PFSK-1 (cell line): ENCODE measurements at regions not wholly inside any gene's neighbourhood (a gene's known extent, or its start where the extent isn't known, plus 50 kb on each side); places are given as distances from the start of the nearest gene placed in this dataset.

Experiments used
- FOXP2 ChIP-seq: optimal IDR thresholded peaks from 2 replicates; pipeline ENCODE3; 2011; ENCODE audit warnings: borderline replicate concordance, control low read depth, inconsistent platforms; ENCODE audit not compliant: insufficient read depth; ENCODE audit errors: extremely low read length, extremely low read depth
- POLR2AphosphoS5 ChIP-seq: IDR thresholded peaks from 2 replicates; pipeline ENCODE4 v1.6.1; 2012; ENCODE audit warnings: low read depth, mild to moderate bottlenecking, control low read depth, low read length, moderate library complexity
- SIN3A ChIP-seq: IDR thresholded peaks from 2 replicates; pipeline ENCODE4 v1.6.1; 2012; ENCODE audit warnings: mild to moderate bottlenecking, low read length, moderate library complexity, borderline replicate concordance; ENCODE audit not compliant: insufficient read depth
- TAF1 ChIP-seq: IDR thresholded peaks from 2 replicates; pipeline ENCODE4 v1.6.1; 2012; ENCODE audit warnings: low read length, control low read depth, borderline replicate concordance; ENCODE audit not compliant: insufficient read depth
- TF ChIP-seq, protein P1 (sequence below), 2 experiments: IDR thresholded peaks; 2 replicates each; pipeline versions ENCODE4 v1.6.1 to v1.8.0; 2011 to 2012; ENCODE audit warnings: low read depth in 2 of 2, low read length in 2 of 2, control low read depth in 1 of 2, inconsistent platforms in 1 of 2, mild to moderate bottlenecking in 1 of 2, moderate library complexity in 1 of 2; ENCODE audit not compliant: insufficient read depth in 1 of 2

DNA sequence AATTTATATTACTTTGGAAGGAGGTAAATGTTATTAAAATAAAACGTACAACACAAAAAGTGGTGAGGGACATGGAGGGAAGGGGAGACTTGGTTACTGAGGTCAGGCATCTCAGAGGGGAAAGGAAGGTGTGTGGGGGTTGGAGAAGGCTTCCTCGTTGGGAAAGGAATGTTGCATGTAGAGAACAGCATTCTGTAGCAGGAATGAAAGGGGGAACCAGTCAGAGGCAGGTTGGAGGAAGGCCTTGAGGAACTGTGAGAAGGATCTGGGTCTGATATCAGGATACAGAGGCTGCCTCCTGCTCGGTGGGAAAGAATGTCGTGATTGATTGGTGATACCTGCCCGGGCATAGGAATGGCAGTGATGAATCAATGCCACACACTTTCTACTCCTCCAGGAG, 103.3 kb upstream of the ZFHX3 start:
- TF ChIP-seq TAF1: no peak
- no peak for TF ChIP-seq SIN3A

DNA sequence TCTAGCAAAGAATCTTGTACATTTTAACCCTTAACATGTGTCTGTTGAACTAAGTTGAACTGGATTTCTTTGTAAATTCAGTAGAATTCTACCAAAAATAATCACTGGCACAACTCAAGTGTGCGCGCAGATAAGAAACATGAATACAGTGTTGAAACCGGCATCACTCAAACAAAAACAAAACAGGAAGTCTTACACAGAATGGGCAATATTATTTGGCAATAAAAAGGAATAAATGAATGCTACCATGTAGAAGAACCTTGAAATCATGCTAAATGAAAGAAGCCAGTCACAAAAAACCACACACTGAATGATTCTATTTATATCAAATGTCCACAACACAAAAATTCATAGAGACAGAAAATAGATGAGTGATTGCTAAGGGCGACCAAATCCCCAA, 102.9 kb upstream of the ZFHX3 start:
- no peak for TF ChIP-seq TAF1
- TF ChIP-seq, protein P1, sequence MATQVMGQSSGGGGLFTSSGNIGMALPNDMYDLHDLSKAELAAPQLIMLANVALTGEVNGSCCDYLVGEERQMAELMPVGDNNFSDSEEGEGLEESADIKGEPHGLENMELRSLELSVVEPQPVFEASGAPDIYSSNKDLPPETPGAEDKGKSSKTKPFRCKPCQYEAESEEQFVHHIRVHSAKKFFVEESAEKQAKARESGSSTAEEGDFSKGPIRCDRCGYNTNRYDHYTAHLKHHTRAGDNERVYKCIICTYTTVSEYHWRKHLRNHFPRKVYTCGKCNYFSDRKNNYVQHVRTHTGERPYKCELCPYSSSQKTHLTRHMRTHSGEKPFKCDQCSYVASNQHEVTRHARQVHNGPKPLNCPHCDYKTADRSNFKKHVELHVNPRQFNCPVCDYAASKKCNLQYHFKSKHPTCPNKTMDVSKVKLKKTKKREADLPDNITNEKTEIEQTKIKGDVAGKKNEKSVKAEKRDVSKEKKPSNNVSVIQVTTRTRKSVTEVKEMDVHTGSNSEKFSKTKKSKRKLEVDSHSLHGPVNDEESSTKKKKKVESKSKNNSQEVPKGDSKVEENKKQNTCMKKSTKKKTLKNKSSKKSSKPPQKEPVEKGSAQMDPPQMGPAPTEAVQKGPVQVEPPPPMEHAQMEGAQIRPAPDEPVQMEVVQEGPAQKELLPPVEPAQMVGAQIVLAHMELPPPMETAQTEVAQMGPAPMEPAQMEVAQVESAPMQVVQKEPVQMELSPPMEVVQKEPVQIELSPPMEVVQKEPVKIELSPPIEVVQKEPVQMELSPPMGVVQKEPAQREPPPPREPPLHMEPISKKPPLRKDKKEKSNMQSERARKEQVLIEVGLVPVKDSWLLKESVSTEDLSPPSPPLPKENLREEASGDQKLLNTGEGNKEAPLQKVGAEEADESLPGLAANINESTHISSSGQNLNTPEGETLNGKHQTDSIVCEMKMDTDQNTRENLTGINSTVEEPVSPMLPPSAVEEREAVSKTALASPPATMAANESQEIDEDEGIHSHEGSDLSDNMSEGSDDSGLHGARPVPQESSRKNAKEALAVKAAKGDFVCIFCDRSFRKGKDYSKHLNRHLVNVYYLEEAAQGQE (IDR thresholded peaks at IDR 0.05; ENCODE audit: insufficient read depth in 1 of 2, low read depth in 2 of 2, low read length in 2 of 2): no peak
- TF ChIP-seq POLR2AphosphoS5: no peak
- TF ChIP-seq FOXP2: no peak
- TF ChIP-seq SIN3A: no peak

DNA sequence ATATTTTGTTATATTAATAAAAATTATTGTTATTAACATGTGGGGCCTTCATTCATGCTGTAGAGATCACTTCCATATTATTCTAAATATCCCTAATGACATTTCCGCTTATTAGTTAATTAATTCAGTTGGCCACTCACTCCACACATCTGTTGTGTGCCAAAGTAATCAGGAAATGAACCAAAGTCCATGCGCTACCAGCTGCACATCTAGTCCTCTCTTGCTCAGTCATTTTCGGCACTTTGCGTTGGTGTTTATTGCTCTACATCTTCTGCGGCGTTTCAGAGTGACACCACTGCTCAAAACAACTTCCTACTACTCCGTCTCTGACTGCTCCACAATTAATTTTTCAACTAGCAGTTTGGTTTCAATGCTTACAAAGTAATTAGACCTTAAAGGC, 101.4 kb upstream of the ZFHX3 start:
- TF ChIP-seq POLR2AphosphoS5: no peak
- no peak for TF ChIP-seq TAF1
- TF ChIP-seq FOXP2: peak; percentile 62
- TF ChIP-seq SIN3A: peak; percentile 56; the same call in 1 of the 2 replicates

DNA sequence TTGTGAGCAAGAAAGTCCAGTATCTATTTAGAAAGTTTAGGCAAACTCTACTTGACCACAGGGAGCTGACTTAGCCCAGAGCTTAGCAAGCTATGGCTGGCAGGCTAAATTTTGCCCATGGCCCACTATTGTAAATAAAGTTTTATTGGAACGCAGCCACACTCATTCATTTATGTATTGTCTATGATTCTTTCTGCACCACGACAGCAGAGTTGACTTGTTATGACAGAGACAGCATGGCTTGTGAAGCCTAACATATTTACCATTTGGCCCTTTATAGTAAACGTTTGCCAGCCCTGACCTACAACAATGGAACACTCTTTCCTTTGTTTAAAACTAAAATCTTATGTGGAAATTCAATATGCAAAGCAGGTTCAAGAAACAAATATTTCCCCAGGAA, 100.0 kb upstream of the ZFHX3 start:
- TF ChIP-seq FOXP2 (no peak), POLR2AphosphoS5 (no peak), TAF1 (no peak), SIN3A (no peak)
- TF ChIP-seq, protein P1 (IDR thresholded peaks at IDR 0.05; ENCODE audit: insufficient read depth in 1 of 2, low read depth in 2 of 2, low read length in 2 of 2): no peak

DNA sequence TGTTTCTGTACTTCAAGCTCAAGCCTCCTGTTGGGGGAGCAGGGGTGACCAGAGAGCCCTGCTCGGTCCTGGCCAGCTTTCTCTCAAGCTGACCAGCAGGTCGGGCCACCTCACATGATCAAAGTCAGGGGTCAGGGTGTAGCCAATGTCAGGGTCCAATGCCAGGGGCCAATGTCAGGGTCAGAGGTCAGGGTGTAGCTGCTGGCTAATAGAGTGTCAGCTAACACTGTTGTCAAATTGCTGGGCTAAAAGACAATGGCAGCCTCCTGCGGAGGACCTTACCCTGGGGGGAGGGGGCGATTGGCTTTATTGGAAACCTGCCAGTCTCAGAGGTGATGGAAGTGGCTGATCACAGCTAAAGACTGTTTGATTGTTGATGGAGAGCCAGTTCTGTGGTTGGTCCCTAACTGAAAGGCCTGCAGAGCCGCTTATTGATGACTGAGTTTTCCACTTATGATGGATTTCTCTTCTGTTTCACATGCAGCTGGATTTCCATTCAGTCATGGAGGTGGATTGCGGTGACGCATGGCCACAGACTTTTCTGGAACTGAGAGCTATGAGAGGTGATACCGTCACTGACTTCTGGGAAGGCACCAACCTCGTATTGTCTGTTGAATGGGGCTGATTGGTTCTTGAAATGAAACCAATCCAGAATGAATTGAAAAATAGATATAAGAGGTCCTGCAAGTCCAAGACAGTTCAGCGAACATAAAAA, 97.4 kb upstream of the ZFHX3 start:
- TF ChIP-seq POLR2AphosphoS5 (no peak), FOXP2 (no peak), TAF1 (no peak)
- TF ChIP-seq, protein P1 (IDR thresholded peaks at IDR 0.05; ENCODE audit: insufficient read depth in 1 of 2, low read depth in 2 of 2, low read length in 2 of 2): no peak

DNA sequence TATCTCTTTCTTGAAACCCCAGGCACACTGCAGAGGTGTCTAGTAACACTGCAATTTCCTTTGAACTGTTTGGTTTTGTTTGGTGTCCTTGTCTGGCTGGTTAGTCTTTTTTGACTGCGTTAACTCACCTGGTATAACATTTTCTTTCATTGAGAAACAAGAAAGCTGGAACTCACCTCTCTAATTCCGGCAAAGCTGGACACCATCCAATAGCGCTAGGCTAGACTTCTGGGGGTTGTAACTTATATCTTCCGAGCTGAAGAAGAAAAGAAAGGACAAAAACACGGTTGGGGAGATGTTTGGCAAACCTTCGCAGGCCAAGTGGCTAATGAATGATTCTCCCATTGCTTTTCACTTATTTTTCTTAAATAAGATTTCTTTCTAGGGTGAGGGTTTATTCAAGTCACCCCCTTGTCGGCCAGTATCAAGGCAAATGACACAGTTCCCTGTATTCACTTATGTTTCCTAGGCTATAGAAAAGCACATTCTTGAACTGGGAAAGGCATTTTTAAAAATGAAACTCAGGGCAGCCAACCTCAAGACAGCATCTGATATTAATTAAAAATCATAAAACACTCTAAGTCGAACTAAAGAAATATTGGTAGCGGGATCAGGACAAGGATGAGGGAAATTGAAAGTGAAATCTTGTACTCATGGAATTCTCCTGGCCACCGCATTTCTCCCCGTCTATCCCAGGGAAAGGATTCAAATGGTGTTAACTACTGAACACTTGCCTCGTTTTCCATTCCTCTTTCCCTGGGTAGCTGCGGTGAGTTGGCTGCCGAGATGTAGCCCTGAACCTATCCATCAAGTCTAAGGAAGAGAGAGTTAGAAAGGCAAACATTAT, 95.9 kb upstream of the ZFHX3 start:
- TF ChIP-seq, protein P1 (IDR thresholded peaks at IDR 0.05; ENCODE audit: insufficient read depth in 1 of 2, low read depth in 2 of 2, low read length in 2 of 2): no peak
- TF ChIP-seq TAF1 (no peak), SIN3A (no peak), POLR2AphosphoS5 (no peak), FOXP2 (no peak)
